A549 (cell line): ENCODE measurements at regions not wholly inside any gene's neighbourhood (a gene's known extent, or its start where the extent isn't known, plus 50 kb on each side); places are given as distances from the start of the nearest gene placed in this dataset.

Source experiments
- CHD2 ChIP-seq: fragments of 150-350 bp; IDR thresholded peaks from 2 replicates; pipeline ENCODE4 v1.6.1; 2014; ENCODE audit warnings: low read length; ENCODE audit not compliant: partially characterized antibody
- MAX ChIP-seq: IDR thresholded peaks from 2 replicates; pipeline ENCODE4 v1.6.1; 2012
- PBX3 ChIP-seq: IDR thresholded peaks from 2 replicates; pipeline ENCODE4 v1.6.1; 2012
- POLR2A ChIP-seq: IDR thresholded peaks from 2 replicates; pipeline ENCODE4 v1.6.1; 2012; ENCODE audit warnings: mild to moderate bottlenecking, low read length

GRCh38 chr18:78431606-78432005, 548.0 kb upstream of the SALL3 start:
- TF ChIP-seq POLR2A: no peak
- TF ChIP-seq MAX: no peak
- no peak for TF ChIP-seq CHD2
- no peak for TF ChIP-seq PBX3
